ENCODE measurements at regions not wholly inside any gene's neighbourhood (a gene's known extent, or its start where the extent isn't known, plus 50 kb on each side); places are given as distances from the start of the nearest gene placed in this dataset.

DNA sequence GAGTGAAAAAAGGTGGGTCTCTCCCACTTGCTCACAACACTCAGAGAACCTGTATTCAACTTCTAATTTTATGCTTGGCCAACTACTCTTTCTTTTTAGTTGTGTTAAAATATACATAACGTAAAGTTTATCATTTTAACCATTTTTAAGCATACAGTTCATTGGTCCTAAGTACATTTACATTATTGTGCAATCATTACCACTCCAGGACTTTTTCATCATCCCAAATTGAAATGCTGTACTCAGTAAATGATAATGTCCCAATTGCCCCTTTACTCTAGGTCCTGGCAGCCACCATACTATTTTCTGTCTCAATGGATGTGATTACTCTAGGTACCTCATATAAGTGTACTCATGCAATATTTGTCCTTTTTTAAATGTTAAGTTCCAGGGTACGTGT lies 212.3 kb upstream of the PLXNA2 start:
- Histone ChIP-seq H3K36me3 (no peaks in the 10 kb centered on the region), H3K27ac (no peak overlapping the region), H3K9me3 (no peaks in the 10 kb centered on the region), H3K4me1 (ENCODE audit: control insufficient read depth in 1 of 2, low read depth in 2 of 2) (no peaks in the 10 kb centered on the region), H3K4me3 (no peak overlapping the region), H3K27me3 (replicated peaks; ENCODE audit: insufficient read depth) (no peaks in the 10 kb centered on the region)
- TF ChIP-seq, protein P1, sequence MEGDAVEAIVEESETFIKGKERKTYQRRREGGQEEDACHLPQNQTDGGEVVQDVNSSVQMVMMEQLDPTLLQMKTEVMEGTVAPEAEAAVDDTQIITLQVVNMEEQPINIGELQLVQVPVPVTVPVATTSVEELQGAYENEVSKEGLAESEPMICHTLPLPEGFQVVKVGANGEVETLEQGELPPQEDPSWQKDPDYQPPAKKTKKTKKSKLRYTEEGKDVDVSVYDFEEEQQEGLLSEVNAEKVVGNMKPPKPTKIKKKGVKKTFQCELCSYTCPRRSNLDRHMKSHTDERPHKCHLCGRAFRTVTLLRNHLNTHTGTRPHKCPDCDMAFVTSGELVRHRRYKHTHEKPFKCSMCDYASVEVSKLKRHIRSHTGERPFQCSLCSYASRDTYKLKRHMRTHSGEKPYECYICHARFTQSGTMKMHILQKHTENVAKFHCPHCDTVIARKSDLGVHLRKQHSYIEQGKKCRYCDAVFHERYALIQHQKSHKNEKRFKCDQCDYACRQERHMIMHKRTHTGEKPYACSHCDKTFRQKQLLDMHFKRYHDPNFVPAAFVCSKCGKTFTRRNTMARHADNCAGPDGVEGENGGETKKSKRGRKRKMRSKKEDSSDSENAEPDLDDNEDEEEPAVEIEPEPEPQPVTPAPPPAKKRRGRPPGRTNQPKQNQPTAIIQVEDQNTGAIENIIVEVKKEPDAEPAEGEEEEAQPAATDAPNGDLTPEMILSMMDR (IDR thresholded peaks at IDR 0.05), result no peak
- DNase-seq (ENCODE audit: low spot score) (no peak), ATAC-seq (ENCODE audit: insufficient number of reproducible peaks, low FRiP score, low read depth) (no peak)

DNA sequence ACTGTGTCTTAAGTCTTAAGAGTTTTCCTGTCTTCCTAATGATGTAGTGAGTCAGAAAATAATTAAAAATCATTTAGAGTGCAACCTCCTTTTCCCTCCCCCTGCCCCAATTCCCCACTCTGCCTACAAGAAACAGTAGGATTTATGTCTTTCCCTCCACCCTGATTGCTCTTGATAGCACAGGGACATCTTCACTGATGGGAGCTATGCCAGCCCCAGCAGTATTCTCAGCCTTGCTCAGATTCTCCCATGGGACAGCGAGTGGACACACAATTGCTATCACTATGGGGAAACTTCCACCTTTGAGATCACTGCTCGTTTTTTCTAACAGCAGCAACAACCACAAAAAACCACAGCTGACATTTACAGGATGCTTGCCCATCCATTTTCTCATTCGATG lies 216.6 kb upstream of the PLXNA2 start:
- Histone ChIP-seq H3K9me3 (no peaks in the 10 kb centered on the region), H3K4me3 (no peak overlapping the region), H3K27ac (no peak overlapping the region), H3K4me1 (ENCODE audit: control insufficient read depth in 1 of 2, low read depth in 2 of 2) (no peaks in the 10 kb centered on the region), H3K27me3 (replicated peaks; ENCODE audit: insufficient read depth) (no peaks in the 10 kb centered on the region), H3K36me3 (no peaks in the 10 kb centered on the region)
- TF ChIP-seq, protein P1 (IDR thresholded peaks at IDR 0.05), result no peak
- DNase-seq (ENCODE audit: low spot score) (no peak), ATAC-seq (ENCODE audit: insufficient number of reproducible peaks, low FRiP score, low read depth) (no peak)

DNA sequence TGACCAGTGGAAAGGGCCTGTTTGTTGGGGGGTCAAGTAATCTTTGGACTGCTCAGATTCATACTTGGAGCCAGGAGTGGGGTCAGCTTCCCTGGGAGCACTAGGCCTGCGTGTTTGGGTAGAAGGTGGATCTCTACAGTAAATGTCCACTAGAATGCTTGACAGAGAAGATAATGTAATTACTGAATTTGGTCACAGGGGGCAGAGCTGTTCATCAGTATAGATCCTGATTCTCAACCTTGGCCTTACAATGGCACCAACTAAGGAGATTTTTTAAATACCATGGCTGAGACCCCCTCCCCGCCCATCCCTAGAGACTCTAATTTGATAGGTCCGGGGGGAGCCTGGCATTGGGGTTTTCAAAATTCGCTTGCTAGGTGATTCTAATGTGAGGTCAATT lies 217.5 kb upstream of the PLXNA2 start:
- H3K4me3 ChIP-seq, result no peak overlapping the region
- H3K27ac ChIP-seq, result no peak overlapping the region
- H3K36me3 ChIP-seq, result no peaks in the 10 kb centered on the region
- H3K9me3 ChIP-seq, result no peaks in the 10 kb centered on the region
- no peak for DNase-seq (ENCODE audit: low spot score)
- no peak for ATAC-seq (ENCODE audit: insufficient number of reproducible peaks, low FRiP score, low read depth)
- H3K27me3 ChIP-seq (replicated peaks; ENCODE audit: insufficient read depth), result no peaks in the 10 kb centered on the region
- TF ChIP-seq, protein P1 (IDR thresholded peaks at IDR 0.05), result no peak
- H3K4me1 ChIP-seq (ENCODE audit: control insufficient read depth in 1 of 2, low read depth in 2 of 2), result no peaks in the 10 kb centered on the region

DNA sequence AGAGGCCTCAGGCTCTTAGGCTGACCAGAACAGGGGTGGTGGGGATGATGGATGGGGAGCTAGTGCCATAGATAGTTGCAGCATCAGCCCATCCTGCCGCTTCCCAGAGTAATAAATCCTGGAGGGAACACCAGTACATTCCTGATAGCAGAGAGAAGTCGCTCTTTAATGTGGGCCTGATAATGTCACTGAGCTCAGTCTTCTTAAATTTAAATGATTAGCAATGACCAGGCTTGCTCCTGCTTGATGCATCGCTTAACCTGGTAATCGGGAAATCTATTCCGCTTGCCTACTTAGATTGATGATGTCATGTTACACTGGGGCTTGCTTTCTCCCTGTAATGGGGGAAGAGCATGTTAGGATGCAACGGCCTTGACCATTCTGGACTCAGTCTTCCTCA lies 218.6 kb upstream of the PLXNA2 start:
- ATAC-seq (ENCODE audit: insufficient number of reproducible peaks, low FRiP score, low read depth) (no peak), DNase-seq (ENCODE audit: low spot score) (no peak)
- Histone ChIP-seq H3K27ac (no peak overlapping the region), H3K4me3 (no peak overlapping the region), H3K9me3 (no peaks in the 10 kb centered on the region), H3K36me3 (no peaks in the 10 kb centered on the region), H3K4me1 (ENCODE audit: control insufficient read depth in 1 of 2, low read depth in 2 of 2) (no peaks in the 10 kb centered on the region), H3K27me3 (replicated peaks; ENCODE audit: insufficient read depth) (no peaks in the 10 kb centered on the region)
- TF ChIP-seq, protein P1 (IDR thresholded peaks at IDR 0.05), result no peak

DNA sequence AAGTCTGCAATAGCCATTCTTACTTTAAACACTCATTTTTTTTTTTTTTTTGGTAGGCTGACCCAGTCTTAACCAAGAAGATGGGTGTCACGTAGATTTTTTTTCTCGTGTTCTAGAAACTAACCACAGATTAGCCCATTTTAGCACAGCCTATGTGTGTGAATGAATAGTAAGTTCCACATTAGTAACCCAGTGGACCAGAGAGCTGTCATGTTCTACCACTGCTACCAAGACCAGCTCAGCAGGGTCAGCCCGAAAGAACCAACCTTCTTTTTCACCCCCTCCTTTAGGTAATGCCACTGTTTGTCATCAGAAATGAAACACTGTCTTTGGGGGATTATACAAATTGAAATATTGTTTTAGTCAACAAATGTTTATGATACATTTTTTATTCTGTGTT lies 221.1 kb upstream of the PLXNA2 start:
- Histone ChIP-seq H3K27me3 (replicated peaks; ENCODE audit: insufficient read depth) (no peaks in the 10 kb centered on the region), H3K27ac (no peak overlapping the region), H3K36me3 (no peaks in the 10 kb centered on the region), H3K4me3 (no peak overlapping the region), H3K4me1 (ENCODE audit: control insufficient read depth in 1 of 2, low read depth in 2 of 2) (no peaks in the 10 kb centered on the region), H3K9me3 (no peaks in the 10 kb centered on the region)
- no peak for DNase-seq (ENCODE audit: low spot score)
- TF ChIP-seq, protein P1 (IDR thresholded peaks at IDR 0.05), result no peak
- ATAC-seq (ENCODE audit: insufficient number of reproducible peaks, low FRiP score, low read depth), result no peak

Measured in thoracic aorta (tissue), 2 donors.